ENCODE measurements at regions not wholly inside any gene's neighbourhood (a gene's known extent, or its start where the extent isn't known, plus 50 kb on each side); places are given as distances from the start of the nearest gene placed in this dataset.

DNA sequence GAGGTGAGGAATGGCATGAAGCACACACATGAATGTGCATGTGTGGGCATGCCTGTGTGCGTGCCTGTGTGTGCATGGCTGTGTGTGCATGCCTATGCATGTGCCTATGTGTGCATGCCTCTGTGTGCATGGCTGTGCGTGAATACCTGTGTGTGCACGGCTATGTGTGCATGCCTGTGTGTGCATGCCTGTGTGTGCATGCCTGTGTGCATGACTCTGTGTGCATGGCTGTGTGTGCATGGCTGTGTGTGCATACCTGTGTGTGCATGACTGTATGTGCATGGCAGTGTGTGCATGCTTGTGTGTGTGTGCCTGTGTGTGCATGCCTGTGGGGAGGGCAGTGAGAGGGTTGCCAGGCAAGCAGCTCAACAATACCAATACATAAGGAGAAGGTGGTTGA is 276.5 kb upstream of the ERCC4 start:
- TF ChIP-seq POLR2AphosphoS5 (IDR thresholded peaks at IDR 0.05): no peak
- no peak for TF ChIP-seq POLR2A (IDR thresholded peaks at IDR 0.05; ENCODE audit: low read depth)
